GM18951 (cell line): ENCODE measurements at regions not wholly inside any gene's neighbourhood (a gene's known extent, or its start where the extent isn't known, plus 50 kb on each side); places are given as distances from the start of the nearest gene placed in this dataset.

Source experiments
- POLR2A ChIP-seq: IDR thresholded peaks from 4 replicates; pipeline ENCODE4 v1.6.1; 2011; ENCODE audit warnings: mild to moderate bottlenecking; ENCODE audit not compliant: insufficient read length, insufficient read depth; ENCODE audit errors: extremely low read depth
- in situ Hi-C: fragments of 300-500 bp; cut with MboI; formaldehyde crosslinking; loops from one replicate; pipeline ENCODE4 v1.12.0; 2022; ENCODE audit warnings: low sequenced_read_pairs, mixed read lengths, inconsistent platforms; ENCODE audit not compliant: unreplicated experiment

- in situ Hi-C loops, result no loop called here
- TF ChIP-seq POLR2A, result no peak
Measured at GRCh38 chr6:1201547-1202200, 110.2 kb upstream of the FOXQ1 start.

- in situ Hi-C loops, result no loop called here
- TF ChIP-seq POLR2A, result no peak
Measured at GRCh38 chr6:1200409-1201101, 111.3 kb upstream of the FOXQ1 start.

GRCh38 chr6:1200081-1200408 is 111.9 kb upstream of the FOXQ1 start:
- in situ Hi-C loops, result no loop called here
- TF ChIP-seq POLR2A, result no peak

DNA sequence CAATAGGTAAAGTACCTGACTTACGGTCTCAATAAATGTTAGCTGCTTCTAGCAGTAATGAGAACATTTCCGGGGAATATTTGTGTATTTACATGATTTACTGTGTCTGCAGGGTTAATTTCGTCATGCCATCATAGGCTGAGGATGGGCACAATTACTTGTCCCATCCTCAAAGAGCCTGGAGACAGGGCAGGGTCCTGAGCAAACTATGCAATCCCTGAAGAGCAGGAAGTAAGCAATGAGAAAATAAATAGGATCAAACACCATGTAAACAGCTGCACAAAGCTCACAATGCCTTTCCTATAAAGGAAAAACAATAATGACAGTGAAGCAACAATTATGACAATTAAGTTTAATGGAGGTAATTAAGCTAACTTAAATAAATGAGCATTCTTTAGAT is 114.6 kb upstream of the FOXQ1 start:
- TF ChIP-seq POLR2A, result no peak

GRCh38 chr6:1191141-1191630 is 120.7 kb upstream of the FOXQ1 start:
- in situ Hi-C loops, result no loop called here

More for the DNA sequence above, 114.6 kb upstream of the FOXQ1 start:
- in situ Hi-C loops, result no loop called here

DNA sequence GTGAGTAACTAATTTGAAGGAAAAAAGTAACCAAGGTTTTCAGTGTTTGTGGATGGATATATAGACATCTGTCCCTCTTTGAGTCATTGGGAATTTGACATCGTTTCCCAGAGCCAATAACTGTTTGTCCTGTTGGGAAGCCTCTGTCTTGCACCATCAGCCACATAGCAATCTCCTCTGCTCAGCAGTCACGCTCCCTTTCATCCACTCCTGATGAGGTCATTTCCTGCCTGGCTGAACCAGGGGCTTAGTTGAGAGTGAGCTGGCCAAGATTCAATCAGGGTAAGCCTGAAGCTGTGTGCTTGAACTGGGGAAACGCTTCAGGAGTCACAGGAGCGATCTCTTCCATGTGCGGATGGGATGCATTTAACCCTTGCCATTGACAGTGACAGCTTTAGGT is 121.5 kb upstream of the FOXQ1 start:
- in situ Hi-C loops, result no loop called here
- TF ChIP-seq POLR2A, result no peak

More at GRCh38 chr6:1191141-1191630, 120.7 kb upstream of the FOXQ1 start:
- TF ChIP-seq POLR2A, result no peak

- TF ChIP-seq POLR2A, result no peak
- in situ Hi-C loops, result no loop called here
Measured at GRCh38 chr6:1188199-1188598, 123.7 kb upstream of the FOXQ1 start.

DNA sequence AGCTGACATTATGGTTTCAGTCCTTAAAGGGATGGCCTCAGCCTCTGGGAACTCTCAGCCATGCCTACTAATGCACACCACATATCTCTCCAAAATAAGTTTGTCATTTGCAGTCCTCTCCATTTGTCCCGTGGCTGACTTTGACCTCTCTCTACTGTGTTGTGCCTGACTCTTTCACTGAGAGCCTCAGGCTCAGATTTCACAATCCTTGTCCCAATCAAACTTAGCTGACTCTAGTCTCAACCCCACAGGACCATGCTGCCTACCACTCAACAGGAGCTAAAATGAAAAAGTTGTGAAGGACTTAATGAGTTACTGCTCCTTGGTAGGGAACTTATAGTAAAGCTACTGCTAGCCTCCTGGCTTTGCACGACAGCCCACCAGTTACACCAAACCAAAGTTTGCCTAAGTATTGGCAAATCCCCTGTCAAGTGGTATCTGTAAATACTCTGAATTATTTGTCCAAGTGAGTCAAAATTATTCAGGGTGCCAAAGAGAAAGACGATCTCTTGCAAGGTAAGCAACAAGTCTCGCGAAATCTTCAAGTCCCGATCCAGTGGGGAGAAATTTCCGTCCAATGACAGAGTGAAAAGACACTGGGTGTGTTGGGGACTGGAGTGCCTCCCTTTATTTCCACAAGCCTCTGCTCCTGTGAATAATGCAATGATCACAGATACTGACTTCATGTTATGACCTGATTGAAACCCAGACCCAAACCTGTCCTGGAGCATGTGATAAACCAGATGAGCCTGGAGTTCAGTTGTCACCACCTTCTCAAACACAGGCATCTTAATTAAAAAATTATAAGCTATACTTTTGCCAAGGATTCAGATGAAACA is 124.4 kb upstream of the FOXQ1 start:
- in situ Hi-C loops, result no loop called here
- no peak for TF ChIP-seq POLR2A

GRCh38 chr6:1184318-1184717 is 127.6 kb upstream of the FOXQ1 start:
- in situ Hi-C loops, result no loop called here
- no peak for TF ChIP-seq POLR2A

- TF ChIP-seq POLR2A, result no peak
Measured at GRCh38 chr6:1182722-1183521, 129.0 kb upstream of the FOXQ1 start.

DNA sequence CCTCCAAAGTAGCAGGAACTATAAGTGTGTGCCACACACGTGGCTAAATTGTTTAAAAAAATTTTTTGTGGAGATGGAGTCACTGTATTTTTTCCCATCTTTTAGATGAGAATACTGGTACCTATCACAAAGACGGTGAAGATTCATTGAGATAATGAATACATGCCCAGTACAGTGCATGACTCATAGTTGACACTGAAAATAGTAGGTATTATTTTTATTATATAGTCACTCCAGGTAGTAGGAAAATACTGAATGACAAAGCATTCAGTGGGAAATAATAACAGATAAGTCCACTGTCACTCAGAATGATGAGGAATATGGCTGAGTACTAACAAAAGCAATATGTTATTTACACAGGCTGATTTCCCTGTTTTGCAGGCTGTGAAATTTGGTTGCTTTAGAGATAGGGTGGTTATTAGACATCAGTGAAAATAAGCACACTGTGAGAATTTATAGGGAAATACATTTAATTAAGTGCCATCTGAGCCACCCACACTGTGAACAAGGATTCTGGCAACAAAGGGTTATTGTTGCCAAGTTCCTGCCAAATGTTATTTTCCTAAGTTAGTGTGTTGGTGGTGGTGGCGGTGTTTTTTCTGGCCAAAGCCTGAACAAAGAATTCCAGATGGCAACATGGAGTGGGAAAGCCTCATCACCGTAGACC is 129.8 kb upstream of the FOXQ1 start:
- in situ Hi-C loops, result no loop called here
- no peak for TF ChIP-seq POLR2A

More at GRCh38 chr6:1182722-1183521, 129.0 kb upstream of the FOXQ1 start:
- in situ Hi-C loops, result no loop called here
